ENCODE measurements at regions not wholly inside any gene's neighbourhood (a gene's known extent, or its start where the extent isn't known, plus 50 kb on each side); places are given as distances from the start of the nearest gene placed in this dataset.
"Not testable (repeated sequence)": the region's sequence is repeated elsewhere in the genome, so short reads cannot be mapped to it uniquely, and the experiment has no call there.

GRCh38 chr10:28980264-28980663, 302.9 kb downstream of the BAMBI start:
- FAIRE-seq: no peak
- DNase-seq (ENCODE audit: extremely low spot score, insufficient read length, low read depth): no peak

DNA sequence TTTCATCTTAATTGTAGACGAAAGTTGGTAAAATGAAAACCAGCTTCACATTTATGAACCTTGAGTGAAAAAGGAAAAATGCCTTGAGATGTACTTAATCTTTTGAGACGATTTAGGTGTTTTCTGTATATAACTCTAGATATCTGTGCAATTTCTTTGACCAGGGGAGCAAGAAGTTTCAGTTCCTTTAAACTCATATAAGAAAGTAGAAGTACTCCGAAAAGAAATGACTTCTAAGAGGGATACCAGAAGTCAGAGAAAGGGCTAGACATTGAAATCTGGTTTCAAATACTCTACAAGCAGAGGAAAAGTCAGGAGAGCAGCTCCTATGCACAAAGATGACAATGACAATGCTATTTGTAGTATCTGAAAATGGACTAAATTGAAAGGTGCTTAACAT, 303.7 kb downstream of the BAMBI start:
- DNase-seq (ENCODE audit: extremely low spot score, insufficient read length, low read depth) (no peak), FAIRE-seq (no peak)

GRCh38 chr10:28982974-28983373, 305.7 kb downstream of the BAMBI start:
- DNase-seq (ENCODE audit: extremely low spot score, insufficient read length, low read depth): no peak
- FAIRE-seq: no peak

- FAIRE-seq (no peak), DNase-seq (ENCODE audit: extremely low spot score, insufficient read length, low read depth) (no peak)
Observed at GRCh38 chr10:28983799-28984198, 305.1 kb upstream of the LYZL1 start.

GRCh38 chr10:28984431-28984830, 304.4 kb upstream of the LYZL1 start:
- FAIRE-seq: no peak
- DNase-seq (ENCODE audit: extremely low spot score, insufficient read length, low read depth): no peak

- DNase-seq (ENCODE audit: extremely low spot score, insufficient read length, low read depth): no peak
- FAIRE-seq: no peak
Observed at GRCh38 chr10:28985137-28985885, 303.6 kb upstream of the LYZL1 start.

GRCh38 chr10:28986117-28986792, 302.6 kb upstream of the LYZL1 start:
- FAIRE-seq: no peak
- no peak for DNase-seq (ENCODE audit: extremely low spot score, insufficient read length, low read depth)

GRCh38 chr10:28986856-28987255, 302.0 kb upstream of the LYZL1 start:
- FAIRE-seq: no peak

GRCh38 chr10:28987555-28988320, 301.1 kb upstream of the LYZL1 start:
- FAIRE-seq (no peak), DNase-seq (ENCODE audit: extremely low spot score, insufficient read length, low read depth) (no peak)

More at GRCh38 chr10:28986856-28987255, 302.0 kb upstream of the LYZL1 start:
- DNase-seq (ENCODE audit: extremely low spot score, insufficient read length, low read depth): no peak

- no peak for DNase-seq (ENCODE audit: extremely low spot score, insufficient read length, low read depth)
Observed at GRCh38 chr10:28988980-28989379, 299.9 kb upstream of the LYZL1 start.

DNA sequence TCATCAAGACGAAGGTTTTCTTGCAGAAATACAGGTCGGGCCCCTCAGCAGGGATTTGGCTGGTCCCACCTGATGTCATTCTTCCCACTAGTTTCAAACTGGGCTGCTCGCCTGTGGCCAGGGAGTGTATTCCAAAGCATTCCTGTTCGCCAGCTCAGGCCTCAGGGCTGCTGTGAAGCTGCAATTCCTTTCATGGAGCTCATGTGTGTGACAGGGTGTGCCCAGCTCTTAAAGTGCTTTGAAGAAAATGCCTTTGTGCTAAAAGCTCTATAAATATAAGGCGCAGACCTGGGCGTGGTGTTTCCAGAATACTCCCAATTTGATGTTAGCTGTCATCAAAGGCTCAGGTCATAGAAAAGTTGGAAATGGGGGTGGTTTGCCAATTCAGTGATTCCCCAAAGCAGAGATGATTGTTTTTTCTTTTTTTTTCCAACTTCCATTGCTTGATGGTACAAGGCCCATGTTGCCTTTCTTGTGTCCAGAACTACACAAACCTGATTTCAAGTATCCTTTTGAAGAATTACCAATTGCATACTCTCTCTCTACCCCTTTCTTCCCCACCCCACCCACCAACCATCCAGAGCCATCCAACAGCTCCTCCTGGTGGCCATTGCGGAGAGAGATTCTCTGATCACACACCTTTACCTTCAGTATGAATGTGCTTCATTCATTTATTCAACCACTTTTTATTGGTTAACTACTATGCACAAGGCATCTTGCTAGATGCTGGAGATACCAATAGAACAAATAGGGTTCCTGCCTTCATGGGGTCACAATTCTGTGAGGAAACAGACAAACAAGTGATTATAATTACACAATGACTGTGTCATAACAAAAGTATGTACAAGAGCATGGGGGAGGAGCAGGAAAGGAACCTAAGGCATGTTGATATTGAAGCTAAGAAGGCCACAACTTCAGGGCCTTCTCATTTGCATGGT, 297.3 kb upstream of the LYZL1 start:
- FAIRE-seq: peak; percentile 56

More at GRCh38 chr10:28988980-28989379, 299.9 kb upstream of the LYZL1 start:
- FAIRE-seq: no peak

DNA sequence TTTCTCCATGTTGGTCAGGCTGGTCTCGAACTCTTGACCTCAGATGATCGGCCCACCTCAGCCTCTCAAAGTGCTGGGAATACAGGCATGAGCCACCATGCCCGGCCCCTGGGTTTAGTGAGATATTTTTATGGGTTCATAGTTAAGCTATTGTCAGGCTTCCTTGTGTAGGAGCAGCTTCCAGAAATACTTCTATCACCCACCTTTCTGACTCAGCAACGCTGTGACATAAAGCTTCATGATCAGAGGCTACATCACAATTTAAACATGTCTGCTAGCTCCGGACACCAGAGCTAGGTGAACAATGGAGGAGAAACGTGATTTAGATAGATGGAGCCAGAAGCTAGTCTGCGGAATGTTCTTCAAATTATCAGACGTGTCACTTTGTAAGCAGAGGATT, 295.8 kb upstream of the LYZL1 start:
- no peak for FAIRE-seq
- no peak for DNase-seq (ENCODE audit: extremely low spot score, insufficient read length, low read depth)

More for the DNA sequence above, 297.3 kb upstream of the LYZL1 start:
- no peak for DNase-seq (ENCODE audit: extremely low spot score, insufficient read length, low read depth)

DNA sequence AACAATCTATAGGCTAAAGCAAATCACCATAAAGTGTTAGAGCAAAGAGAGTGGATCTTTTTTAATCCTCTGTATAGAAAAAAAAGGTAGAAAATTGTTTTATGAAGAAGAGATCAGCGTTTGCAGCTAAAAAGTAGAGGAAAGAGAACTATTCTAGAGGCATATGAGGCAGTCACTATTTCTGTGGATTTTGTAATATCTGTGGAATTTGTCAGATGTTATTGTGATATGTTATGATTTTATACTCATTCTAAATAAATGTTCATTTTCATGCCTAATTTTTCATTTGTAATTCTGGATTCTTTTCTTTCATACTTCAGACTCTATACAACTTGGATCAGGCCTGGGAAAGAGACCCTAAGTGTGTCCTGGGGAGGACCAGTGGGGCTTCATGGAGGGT, 295.0 kb upstream of the LYZL1 start:
- no peak for DNase-seq (ENCODE audit: extremely low spot score, insufficient read length, low read depth)
- no peak for FAIRE-seq

GRCh38 chr10:28994802-28995201, 294.1 kb upstream of the LYZL1 start:
- not testable (repeated sequence) for DNase-seq (ENCODE audit: extremely low spot score, insufficient read length, low read depth); FAIRE-seq

GRCh38 chr10:28995497-28995896, 293.4 kb upstream of the LYZL1 start:
- no peak for FAIRE-seq
- DNase-seq (ENCODE audit: extremely low spot score, insufficient read length, low read depth): no peak

DNA sequence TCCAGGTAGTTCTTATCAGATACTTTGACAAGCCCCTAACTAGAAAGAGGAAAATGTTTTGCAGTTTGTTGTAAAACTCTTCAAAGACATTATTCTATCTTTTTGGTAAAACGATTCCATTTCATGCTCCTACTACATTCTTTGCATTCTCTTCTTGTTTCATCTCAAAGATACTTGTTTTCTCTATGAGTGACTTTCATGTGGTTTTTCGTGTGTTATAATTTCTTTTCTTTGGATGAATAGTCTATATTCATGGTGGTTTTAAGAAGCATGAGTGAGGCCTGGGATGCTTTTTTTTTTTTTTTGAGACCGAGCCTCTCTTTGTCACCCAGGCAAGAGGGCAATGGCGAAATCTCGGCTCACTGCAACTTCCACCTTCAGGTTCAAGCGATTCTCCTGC, 292.5 kb upstream of the LYZL1 start:
- DNase-seq (ENCODE audit: extremely low spot score, insufficient read length, low read depth): no peak
- FAIRE-seq: no peak

- FAIRE-seq: no peak
Observed at GRCh38 chr10:28996947-28997551, 291.8 kb upstream of the LYZL1 start.

GRCh38 chr10:28997734-28998133, 291.1 kb upstream of the LYZL1 start:
- no peak for FAIRE-seq

More at GRCh38 chr10:28996947-28997551, 291.8 kb upstream of the LYZL1 start:
- no peak for DNase-seq (ENCODE audit: extremely low spot score, insufficient read length, low read depth)

GRCh38 chr10:29001801-29002200, 287.1 kb upstream of the LYZL1 start:
- FAIRE-seq (no peak), DNase-seq (ENCODE audit: extremely low spot score, insufficient read length, low read depth) (no peak)

More at GRCh38 chr10:28997734-28998133, 291.1 kb upstream of the LYZL1 start:
- no peak for DNase-seq (ENCODE audit: extremely low spot score, insufficient read length, low read depth)
